ENCODE measurements at regions not wholly inside any gene's neighbourhood (a gene's known extent, or its start where the extent isn't known, plus 50 kb on each side); places are given as distances from the start of the nearest gene placed in this dataset.

DNA sequence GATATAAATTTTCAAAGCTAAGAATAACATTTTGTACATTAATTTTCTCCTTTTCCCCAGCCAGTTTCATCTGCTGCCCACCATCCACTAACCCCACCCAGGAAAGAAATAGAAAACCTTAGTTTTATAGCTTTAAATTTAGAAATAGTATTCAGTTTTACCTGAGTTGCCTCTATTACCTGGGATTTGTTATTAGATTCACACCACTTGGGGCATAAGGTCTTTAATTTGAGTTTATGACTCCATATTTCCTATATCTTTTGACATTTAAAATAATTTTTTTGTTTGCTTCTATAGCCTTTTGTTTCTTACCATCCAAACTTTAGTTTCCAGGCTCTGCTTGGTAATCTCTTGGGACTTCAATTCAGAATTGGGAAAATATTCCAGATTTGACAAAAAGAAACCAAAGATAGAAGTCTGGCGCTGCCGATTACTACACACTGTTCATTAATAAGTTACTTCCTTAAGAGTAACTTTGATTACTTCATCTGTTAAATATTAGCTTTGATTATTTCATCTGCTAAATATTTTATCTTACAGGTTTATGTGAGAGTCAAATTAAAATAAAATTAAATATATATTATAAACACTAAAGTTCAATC is 485.5 kb upstream of the FOXG1 start:
- no peak overlapping the region for H3K18ac ChIP-seq (ENCODE audit: low read length)
- H3K4ac ChIP-seq (ENCODE audit: low read depth, low read length): no peak overlapping the region
- H3K9ac ChIP-seq (ENCODE audit: low read length): no peak overlapping the region
- no peak overlapping the region for H3K23ac ChIP-seq (ENCODE audit: low read length)
- DNase-seq: no peak
- no peak overlapping the region for H4K91ac ChIP-seq (ENCODE audit: low read depth, low read length)
- H3K27me3 ChIP-seq (ENCODE audit: insufficient read depth, low read length): no peaks in the 10 kb centered on the region
- no peak overlapping the region for H2BK120ac ChIP-seq (ENCODE audit: insufficient read depth, low read length, poor library complexity)
- no CpG with 5 or more reads among the region's 2 CpGs for WGBS (ENCODE audit: extremely low coverage, insufficient coverage, insufficient read length)
- no peak overlapping the region for H3K27ac ChIP-seq (ENCODE audit: low read depth, low read length)
- H2AK5ac ChIP-seq (ENCODE audit: low read length): no peak overlapping the region
- H3K4me2 ChIP-seq (ENCODE audit: low read length): no peak overlapping the region
- no peak overlapping the region for H4K12ac ChIP-seq (ENCODE audit: low read depth, low read length)
- no peak overlapping the region for H3K4me3 ChIP-seq (ENCODE audit: low read depth, low read length)
- no peaks in the 10 kb centered on the region for H3K79me1 ChIP-seq (ENCODE audit: low read length)
- H3K4me1 ChIP-seq (ENCODE audit: control insufficient read depth in 1 of 2, insufficient read depth in 2 of 2, low read length in 2 of 2): no peaks in the 10 kb centered on the region
- H3K36me3 ChIP-seq (ENCODE audit: control insufficient read depth in 1 of 2, insufficient read depth in 2 of 2, low read length in 2 of 2): no peaks in the 10 kb centered on the region
- H2BK12ac ChIP-seq (ENCODE audit: low read length): no peak overlapping the region
- H4K8ac ChIP-seq (ENCODE audit: low read depth, low read length): no peak overlapping the region
- H2AFZ ChIP-seq (ENCODE audit: insufficient read depth, low read length, poor library complexity): no peak overlapping the region
- no peaks in the 10 kb centered on the region for H3K9me3 ChIP-seq (ENCODE audit: insufficient read depth, low read depth, low read length)
- H3K79me2 ChIP-seq (ENCODE audit: control insufficient read depth, insufficient read depth, low read length, poor library complexity): no peaks in the 10 kb centered on the region
- H2BK5ac ChIP-seq (ENCODE audit: low read depth, low read length, poor library complexity): no peak overlapping the region
- H3K14ac ChIP-seq (ENCODE audit: low read length): no peak overlapping the region

DNA sequence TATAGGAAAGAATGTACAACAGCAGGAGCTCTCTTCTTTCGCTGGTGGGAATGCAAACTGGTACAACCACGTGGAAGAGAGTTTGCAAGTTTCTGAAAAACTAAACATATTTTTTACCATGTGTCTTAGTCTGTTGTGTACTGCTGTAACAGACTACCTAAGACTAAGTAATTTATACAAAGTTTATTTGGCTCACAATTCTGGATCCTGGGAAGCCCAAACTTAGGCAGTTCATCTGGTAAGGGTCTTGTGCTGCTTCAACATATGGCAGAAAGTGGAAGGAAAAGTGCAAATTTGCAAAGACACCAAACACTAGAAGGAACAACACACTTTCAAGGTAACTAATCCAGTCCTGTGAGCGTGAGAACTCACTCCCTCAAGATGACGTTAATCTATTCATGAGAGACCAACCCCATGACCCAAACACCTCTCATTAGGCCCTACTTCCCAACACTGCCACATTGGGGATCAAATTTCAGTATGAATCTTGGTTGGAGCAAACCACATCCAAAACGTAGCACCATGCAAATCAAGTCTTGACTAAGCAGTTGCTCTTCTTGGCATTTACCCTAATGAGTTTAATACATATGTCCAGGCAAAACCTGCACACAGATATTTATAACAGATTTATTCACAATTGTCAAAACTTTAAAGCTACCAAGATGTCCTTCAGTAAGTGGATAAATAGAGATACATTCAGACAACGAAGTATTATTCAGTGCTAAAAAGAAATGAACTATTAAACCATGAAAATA is 481.9 kb upstream of the FOXG1 start:
- Histone ChIP-seq H3K9me3 (ENCODE audit: insufficient read depth, low read depth, low read length) (no peaks in the 10 kb centered on the region), H3K18ac (ENCODE audit: low read length) (no peak overlapping the region), H3K14ac (ENCODE audit: low read length) (no peak overlapping the region), H3K27ac (ENCODE audit: low read depth, low read length) (no peak overlapping the region), H3K9ac (ENCODE audit: low read length) (no peak overlapping the region), H3K23ac (ENCODE audit: low read length) (no peak overlapping the region), H3K4me2 (ENCODE audit: low read length) (no peak overlapping the region), H3K4me3 (ENCODE audit: low read depth, low read length) (no peak overlapping the region), H3K36me3 (ENCODE audit: control insufficient read depth in 1 of 2, insufficient read depth in 2 of 2, low read length in 2 of 2) (no peaks in the 10 kb centered on the region), H3K79me1 (ENCODE audit: low read length) (no peaks in the 10 kb centered on the region), H2AFZ (ENCODE audit: insufficient read depth, low read length, poor library complexity) (no peak overlapping the region), H4K12ac (ENCODE audit: low read depth, low read length) (no peak overlapping the region), H2BK12ac (ENCODE audit: low read length) (no peak overlapping the region), H3K79me2 (ENCODE audit: control insufficient read depth, insufficient read depth, low read length, poor library complexity) (no peaks in the 10 kb centered on the region), H2BK5ac (ENCODE audit: low read depth, low read length, poor library complexity) (no peak overlapping the region), H3K4me1 (ENCODE audit: control insufficient read depth in 1 of 2, insufficient read depth in 2 of 2, low read length in 2 of 2) (no peaks in the 10 kb centered on the region), H2BK120ac (ENCODE audit: insufficient read depth, low read length, poor library complexity) (no peak overlapping the region), H3K4ac (ENCODE audit: low read depth, low read length) (no peak overlapping the region), H4K91ac (ENCODE audit: low read depth, low read length) (no peak overlapping the region), H2AK5ac (ENCODE audit: low read length) (no peak overlapping the region), H3K27me3 (ENCODE audit: insufficient read depth, low read length) (no peaks in the 10 kb centered on the region), H4K8ac (ENCODE audit: low read depth, low read length) (no peak overlapping the region)
- DNase-seq: no peak
- no CpG with 5 or more reads among the region's 6 CpGs for WGBS (ENCODE audit: extremely low coverage, insufficient coverage, insufficient read length)

DNA sequence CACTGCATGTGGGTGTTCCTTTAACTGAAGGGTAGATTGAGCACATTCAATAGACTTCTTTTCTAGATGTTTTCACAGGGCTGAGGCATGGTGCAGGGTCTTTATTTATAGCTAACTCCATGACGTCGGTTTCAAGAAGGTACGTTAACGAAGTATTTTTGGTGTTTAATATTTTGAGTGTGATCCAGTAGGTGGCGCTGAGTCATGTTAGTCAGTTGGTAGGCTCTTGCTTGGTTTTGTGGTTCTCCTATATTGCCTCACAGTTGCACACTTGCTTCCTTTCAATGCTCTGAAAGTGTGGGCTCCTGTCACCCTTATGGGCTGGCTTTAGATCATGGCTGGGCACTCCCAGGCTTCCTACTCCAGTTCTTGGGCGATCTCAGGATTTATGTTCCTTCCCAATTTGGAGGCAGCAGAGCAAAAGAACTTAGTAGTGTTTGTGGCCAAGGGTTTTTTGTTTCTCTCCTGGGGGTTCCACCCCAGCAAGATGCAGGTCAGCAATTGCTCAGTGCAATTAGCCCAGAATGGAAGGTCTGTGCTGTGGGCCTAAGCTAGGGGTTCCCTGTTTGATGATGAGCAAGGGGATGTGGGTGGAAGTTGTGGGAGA is 471.6 kb upstream of the FOXG1 start:
- Histone ChIP-seq H3K14ac (ENCODE audit: low read length) (no peak overlapping the region), H4K12ac (ENCODE audit: low read depth, low read length) (no peak overlapping the region), H2AFZ (ENCODE audit: insufficient read depth, low read length, poor library complexity) (no peak overlapping the region), H3K27ac (ENCODE audit: low read depth, low read length) (no peak overlapping the region), H3K9ac (ENCODE audit: low read length) (no peak overlapping the region), H3K27me3 (ENCODE audit: insufficient read depth, low read length) (no peaks in the 10 kb centered on the region), H3K23ac (ENCODE audit: low read length) (no peak overlapping the region), H3K79me1 (ENCODE audit: low read length) (no peaks in the 10 kb centered on the region), H2BK5ac (ENCODE audit: low read depth, low read length, poor library complexity) (no peak overlapping the region), H4K91ac (ENCODE audit: low read depth, low read length) (no peak overlapping the region), H3K4me1 (ENCODE audit: control insufficient read depth in 1 of 2, insufficient read depth in 2 of 2, low read length in 2 of 2) (no peaks in the 10 kb centered on the region), H2BK120ac (ENCODE audit: insufficient read depth, low read length, poor library complexity) (no peak overlapping the region), H3K4me3 (ENCODE audit: low read depth, low read length) (no peak overlapping the region), H2BK12ac (ENCODE audit: low read length) (no peak overlapping the region), H4K8ac (ENCODE audit: low read depth, low read length) (no peak overlapping the region), H3K4me2 (ENCODE audit: low read length) (no peak overlapping the region), H3K79me2 (ENCODE audit: control insufficient read depth, insufficient read depth, low read length, poor library complexity) (no peaks in the 10 kb centered on the region), H3K4ac (ENCODE audit: low read depth, low read length) (no peak overlapping the region), H2AK5ac (ENCODE audit: low read length) (no peak overlapping the region), H3K36me3 (ENCODE audit: control insufficient read depth in 1 of 2, insufficient read depth in 2 of 2, low read length in 2 of 2) (no peaks in the 10 kb centered on the region), H3K9me3 (ENCODE audit: insufficient read depth, low read depth, low read length) (peaks cover 3% of the 10 kb centered on the region), H3K18ac (ENCODE audit: low read length) (no peak overlapping the region)
- DNase-seq: peak in 1 of 2 donors; percentile 16
- no CpG with 5 or more reads among the region's 6 CpGs for WGBS (ENCODE audit: extremely low coverage, insufficient coverage, insufficient read length)

DNA sequence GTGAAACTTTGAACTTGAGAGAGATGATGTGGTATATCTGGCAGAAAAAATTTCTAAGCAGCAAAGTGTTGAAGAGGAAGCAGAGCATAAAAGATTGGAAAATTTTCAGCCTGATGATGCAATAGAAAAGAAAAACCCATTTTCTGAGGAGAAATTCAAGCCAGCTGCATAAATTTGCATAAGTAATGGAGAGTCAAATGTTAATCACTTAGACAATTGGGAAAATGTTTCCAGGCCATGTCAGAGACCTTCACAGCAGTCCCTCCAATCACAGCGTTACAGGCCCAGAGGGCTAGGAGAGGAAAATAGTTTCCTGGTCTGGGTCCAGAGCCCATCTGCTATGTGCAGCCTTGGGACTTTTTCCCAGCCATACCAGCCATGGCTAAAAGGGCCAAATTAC is 469.0 kb upstream of the FOXG1 start:
- Histone ChIP-seq H4K91ac (ENCODE audit: low read depth, low read length) (no peak overlapping the region), H2BK5ac (ENCODE audit: low read depth, low read length, poor library complexity) (no peak overlapping the region), H3K9ac (ENCODE audit: low read length) (no peak overlapping the region), H3K27me3 (ENCODE audit: insufficient read depth, low read length) (no peaks in the 10 kb centered on the region), H3K27ac (ENCODE audit: low read depth, low read length) (no peak overlapping the region), H2BK120ac (ENCODE audit: insufficient read depth, low read length, poor library complexity) (no peak overlapping the region), H3K18ac (ENCODE audit: low read length) (no peak overlapping the region), H3K9me3 (ENCODE audit: insufficient read depth, low read depth, low read length) (peaks cover 5% of the 10 kb centered on the region), H2AK5ac (ENCODE audit: low read length) (no peak overlapping the region), H3K4ac (ENCODE audit: low read depth, low read length) (no peak overlapping the region), H3K4me1 (ENCODE audit: control insufficient read depth in 1 of 2, insufficient read depth in 2 of 2, low read length in 2 of 2) (no peaks in the 10 kb centered on the region), H2BK12ac (ENCODE audit: low read length) (no peak overlapping the region), H3K23ac (ENCODE audit: low read length) (no peak overlapping the region), H2AFZ (ENCODE audit: insufficient read depth, low read length, poor library complexity) (no peak overlapping the region), H3K4me2 (ENCODE audit: low read length) (no peak overlapping the region), H3K79me1 (ENCODE audit: low read length) (no peaks in the 10 kb centered on the region), H3K14ac (ENCODE audit: low read length) (no peak overlapping the region), H4K12ac (ENCODE audit: low read depth, low read length) (no peak overlapping the region), H3K79me2 (ENCODE audit: control insufficient read depth, insufficient read depth, low read length, poor library complexity) (no peaks in the 10 kb centered on the region), H3K4me3 (ENCODE audit: low read depth, low read length) (no peak overlapping the region), H3K36me3 (ENCODE audit: control insufficient read depth in 1 of 2, insufficient read depth in 2 of 2, low read length in 2 of 2) (no peaks in the 10 kb centered on the region), H4K8ac (ENCODE audit: low read depth, low read length) (no peak overlapping the region)
- no CpG with 5 or more reads among the region's 1 CpG for whole genome bisulfite sequencing (ENCODE audit: extremely low coverage, insufficient coverage, insufficient read length)
- no peak for DNase-seq
